HUES64 (cell line): ENCODE measurements at regions not wholly inside any gene's neighbourhood (a gene's known extent, or its start where the extent isn't known, plus 50 kb on each side); places are given as distances from the start of the nearest gene placed in this dataset.
"Not testable (repeated sequence)": the region's sequence is repeated elsewhere in the genome, so short reads cannot be mapped to it uniquely, and the experiment has no call there.

Source experiments
- H3K27ac ChIP-seq: 2 replicates; pipeline ENCODE4 v1.7.0; 2013; ENCODE audit warnings: low read depth, low read length, inconsistent platforms
- H3K27me3 ChIP-seq: 2 replicates; pipeline ENCODE4 v1.6.1; 2013; ENCODE audit warnings: mild to moderate bottlenecking, low read length; ENCODE audit not compliant: insufficient read depth
- H3K36me3 ChIP-seq: 2 replicates; pipeline ENCODE4 v1.6.1; 2013; ENCODE audit warnings: mild to moderate bottlenecking, low read length; ENCODE audit not compliant: insufficient read depth
- H3K4me1 ChIP-seq: 2 replicates; pipeline ENCODE4 v1.6.1; 2013; ENCODE audit warnings: mild to moderate bottlenecking, low read length, moderate library complexity; ENCODE audit not compliant: insufficient read depth
- H3K4me3 ChIP-seq: 2 replicates; pipeline ENCODE4 v1.5.1; 2013; ENCODE audit warnings: mild to moderate bottlenecking, low read length, moderate library complexity
- H3K9ac ChIP-seq: 2 replicates; pipeline ENCODE4 v1.6.1; 2013; ENCODE audit warnings: mild to moderate bottlenecking, low read depth, low read length
- H3K9me3 ChIP-seq: 2 replicates; pipeline ENCODE4 v1.6.1; 2013; ENCODE audit warnings: low read depth, low read length; ENCODE audit not compliant: insufficient read depth
- WGBS: fragments of 150-250, 120-280 bp; methylation state at CpG from one replicate; pipeline ENCODE4 v1.1.7; 2013; ENCODE audit warnings: missing lambda C conversion rate; 5-methylcytosine and 5-hydroxymethylcytosine counted together

DNA sequence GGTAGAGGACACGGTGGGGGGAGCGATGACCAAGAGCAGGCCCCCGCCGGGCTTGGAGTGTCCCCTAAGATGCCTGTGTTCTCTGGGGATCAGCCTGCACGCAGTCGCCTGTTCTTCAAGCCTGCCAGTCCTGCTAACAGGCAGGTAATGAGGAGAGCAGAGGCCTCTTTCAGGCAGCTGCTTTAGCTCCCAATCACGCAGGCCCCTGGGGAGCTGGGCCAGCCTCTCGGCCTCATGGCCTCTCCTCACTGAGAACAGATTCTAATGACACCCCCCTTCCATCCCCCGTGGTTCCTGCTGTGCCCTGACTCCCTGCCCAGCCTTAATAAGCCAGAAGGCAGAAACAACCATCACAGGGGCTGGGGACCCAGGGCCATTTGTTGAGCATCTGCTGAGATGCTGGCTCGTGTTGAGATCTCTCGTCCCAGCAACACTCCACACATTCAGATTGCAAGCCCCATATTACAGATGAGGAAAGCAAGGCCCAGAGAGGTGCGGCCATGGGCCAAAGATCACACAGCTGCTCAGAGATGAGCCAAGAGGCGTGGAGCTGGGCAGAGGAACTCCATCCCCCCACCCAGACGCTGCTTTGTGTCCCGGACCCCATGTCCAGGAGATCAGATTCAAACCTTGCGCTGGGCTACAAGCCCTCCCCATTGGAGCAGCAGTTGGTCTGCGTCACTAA is 71.6 kb upstream of the CASZ1 start:
- peaks cover 50% of the 10 kb centered on the region for H3K27me3 ChIP-seq
- H3K27ac ChIP-seq, result no peak overlapping the region
- H3K9me3 ChIP-seq, result no peaks in the 10 kb centered on the region
- WGBS, result 74% methylated on average over 17 of the region's 17 CpGs
- no peak overlapping the region for H3K9ac ChIP-seq
- no peaks in the 10 kb centered on the region for H3K36me3 ChIP-seq
- H3K4me1 ChIP-seq, result peaks cover 8% of the 10 kb centered on the region; the same call in 1 of the 2 replicates
- no peak overlapping the region for H3K4me3 ChIP-seq

DNA sequence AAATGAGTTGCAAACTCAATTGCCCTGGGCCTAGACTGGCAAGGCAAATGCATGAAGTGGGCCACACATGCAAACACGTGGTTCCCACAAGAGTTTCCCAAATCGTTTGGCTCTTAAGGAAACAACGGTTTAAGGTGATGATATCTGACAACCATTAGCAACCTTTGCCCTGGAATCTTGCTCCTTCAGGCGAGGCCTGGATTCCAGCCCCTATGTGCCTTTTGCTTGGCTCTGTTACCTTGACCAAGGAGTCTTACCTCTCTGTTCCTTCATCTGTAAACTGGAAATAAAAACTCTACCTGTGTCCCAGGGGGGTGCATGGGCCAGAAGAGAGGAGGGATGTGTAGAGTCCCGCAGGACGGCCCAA is 72.1 kb upstream of the CASZ1 start:
- peaks cover 8% of the 10 kb centered on the region; the same call in 1 of the 2 replicates for H3K4me1 ChIP-seq
- H3K9ac ChIP-seq, result no peak overlapping the region
- peaks cover 50% of the 10 kb centered on the region for H3K27me3 ChIP-seq
- 86% methylated on average over 6 of the region's 6 CpGs for WGBS
- H3K36me3 ChIP-seq, result no peaks in the 10 kb centered on the region
- no peak overlapping the region for H3K27ac ChIP-seq
- H3K9me3 ChIP-seq, result no peaks in the 10 kb centered on the region
- H3K4me3 ChIP-seq, result no peak overlapping the region

DNA sequence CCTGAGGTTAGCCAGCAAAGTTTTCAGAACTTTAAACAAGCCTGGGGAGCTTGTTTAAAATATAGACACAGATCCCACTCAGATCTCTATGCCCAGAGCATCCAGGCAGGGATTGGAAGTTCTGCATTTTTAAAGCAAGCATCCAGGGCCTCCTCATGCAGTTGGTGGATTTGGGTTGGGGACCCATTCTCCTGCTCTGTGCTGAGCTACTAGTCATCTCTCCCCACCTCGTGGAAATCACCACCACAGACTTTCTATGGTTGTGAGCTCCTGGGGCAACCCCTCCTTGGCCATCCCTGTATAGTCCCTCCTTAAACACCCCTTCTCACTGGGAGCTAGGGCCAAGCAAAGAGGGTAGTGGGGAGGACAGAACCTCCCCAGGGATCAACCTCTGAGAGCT is 73.5 kb upstream of the CASZ1 start:
- Histone ChIP-seq H3K36me3 (no peaks in the 10 kb centered on the region), H3K9ac (no peak overlapping the region), H3K4me3 (no peak overlapping the region), H3K9me3 (no peaks in the 10 kb centered on the region), H3K27me3 (peaks cover 38% of the 10 kb centered on the region), H3K27ac (no peak overlapping the region), H3K4me1 (peaks cover 8% of the 10 kb centered on the region; the same call in 1 of the 2 replicates)
- WGBS, result 63% methylated on average over 1 of the region's 1 CpG

DNA sequence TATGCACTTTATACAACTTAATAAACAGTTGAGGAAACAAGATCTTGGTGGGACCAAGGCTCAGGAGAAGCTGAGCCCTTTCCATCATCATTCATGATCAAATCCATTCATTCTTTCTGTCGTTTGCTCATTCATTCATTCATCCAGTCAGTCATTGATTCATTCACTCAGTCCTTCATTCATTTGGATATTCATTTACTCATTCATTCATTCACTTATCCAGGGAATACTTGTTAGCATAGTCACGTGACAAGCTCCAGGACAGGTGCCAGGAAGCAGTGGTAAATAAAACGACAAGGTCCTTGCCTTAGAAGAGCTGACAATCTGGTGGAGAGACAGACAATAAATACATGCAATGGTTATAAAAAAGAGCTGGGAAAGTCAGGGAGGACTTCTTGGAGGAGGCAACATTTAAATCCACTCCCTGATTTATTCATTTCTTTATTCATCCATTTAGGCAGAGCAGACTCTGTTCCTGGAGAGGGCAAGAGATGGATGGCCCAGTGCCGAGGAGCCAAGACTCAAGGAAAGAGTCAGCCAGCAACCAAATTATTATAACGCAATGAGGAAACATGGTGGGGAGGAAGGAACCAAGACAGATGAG is 74.1 kb upstream of the CASZ1 start:
- H3K9me3 ChIP-seq, result no peaks in the 10 kb centered on the region
- no peak overlapping the region for H3K4me3 ChIP-seq
- H3K27me3 ChIP-seq, result peaks cover 31% of the 10 kb centered on the region
- no peaks in the 10 kb centered on the region for H3K36me3 ChIP-seq
- WGBS, result 85% methylated on average over 5 of the region's 5 CpGs
- H3K9ac ChIP-seq, result no peak overlapping the region
- peaks cover 7% of the 10 kb centered on the region; the same call in 1 of the 2 replicates for H3K4me1 ChIP-seq
- no peak overlapping the region for H3K27ac ChIP-seq

DNA sequence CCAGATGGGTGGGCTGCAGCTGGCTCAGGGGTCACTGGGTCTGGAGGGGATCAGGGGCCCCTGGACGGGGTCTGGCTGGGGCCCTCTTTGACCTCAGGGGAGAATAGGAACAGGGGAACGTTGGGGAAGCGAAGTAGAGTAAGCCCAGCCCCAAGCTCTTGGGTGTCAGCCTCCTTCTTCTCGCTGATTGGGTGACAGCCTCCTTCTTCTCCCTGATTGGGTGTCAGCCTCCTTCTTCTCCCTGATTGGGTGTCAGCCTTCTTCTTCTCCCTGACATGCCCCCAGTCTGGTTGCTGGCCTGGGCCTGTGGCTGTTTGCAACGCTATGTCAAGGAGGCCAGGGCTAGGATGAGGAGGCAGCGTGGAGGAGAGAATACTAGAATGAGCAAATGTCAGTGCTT is 76.7 kb upstream of the CASZ1 start:
- Histone ChIP-seq H3K9me3 (no peaks in the 10 kb centered on the region), H3K27me3 (peaks cover 10% of the 10 kb centered on the region), H3K4me3 (no peak overlapping the region), H3K9ac (no peak overlapping the region), H3K36me3 (no peaks in the 10 kb centered on the region), H3K4me1 (no peaks in the 10 kb centered on the region), H3K27ac (no peak overlapping the region)
- WGBS, result 76% methylated on average over 6 of the region's 6 CpGs

DNA sequence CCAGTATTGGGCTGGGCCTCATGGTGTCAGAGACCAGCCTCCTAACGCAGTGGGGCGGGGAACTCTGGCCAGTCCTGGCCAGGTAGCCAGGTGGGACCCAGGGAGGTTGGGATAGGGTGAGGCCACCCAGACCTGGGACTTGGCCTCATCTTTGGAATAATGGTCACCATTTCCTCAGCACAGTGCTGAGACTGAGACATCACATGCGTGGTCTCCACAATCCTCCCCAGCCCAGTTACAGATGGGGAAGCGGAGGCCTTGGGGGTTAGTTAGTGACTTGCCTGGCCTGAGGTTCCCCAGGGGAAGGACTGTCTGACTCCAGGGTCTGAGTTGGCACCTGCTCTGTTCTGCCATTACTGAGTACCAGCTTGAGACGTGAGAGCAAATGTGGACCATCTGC is 77.9 kb upstream of the CASZ1 start:
- no peaks in the 10 kb centered on the region for H3K36me3 ChIP-seq
- peaks cover 5% of the 10 kb centered on the region; the same call in 1 of the 2 replicates for H3K27me3 ChIP-seq
- 93% methylated on average over 5 of the region's 5 CpGs for WGBS
- H3K9ac ChIP-seq, result no peak overlapping the region
- H3K4me1 ChIP-seq, result no peaks in the 10 kb centered on the region
- H3K4me3 ChIP-seq, result no peak overlapping the region
- no peak overlapping the region for H3K27ac ChIP-seq
- no peaks in the 10 kb centered on the region for H3K9me3 ChIP-seq

DNA sequence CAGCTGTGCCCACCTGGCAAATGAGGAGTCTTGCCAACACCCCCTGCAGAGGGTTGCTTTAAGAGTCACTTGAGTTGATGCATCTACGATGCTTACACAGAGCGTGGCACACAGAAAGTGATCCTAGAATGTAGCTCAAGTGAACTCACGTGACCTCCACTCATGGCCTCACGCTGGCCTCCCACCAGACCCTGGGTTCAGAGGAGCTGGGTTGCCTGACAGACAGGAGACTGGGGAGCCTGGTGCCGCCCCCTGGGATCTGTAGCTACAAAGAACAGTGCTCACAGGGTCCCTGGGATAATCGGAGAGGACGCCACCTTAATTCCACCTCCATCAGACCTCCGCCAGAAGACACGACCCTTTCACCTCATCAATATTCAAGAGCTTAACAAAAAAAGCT is 81.4 kb upstream of the CASZ1 start:
- no peak overlapping the region for H3K9ac ChIP-seq
- H3K4me3 ChIP-seq, result no peak overlapping the region
- H3K4me1 ChIP-seq, result no peaks in the 10 kb centered on the region
- 95% methylated on average over 7 of the region's 9 CpGs for WGBS
- H3K36me3 ChIP-seq, result no peaks in the 10 kb centered on the region
- H3K27me3 ChIP-seq, result no peaks in the 10 kb centered on the region
- H3K9me3 ChIP-seq, result no peaks in the 10 kb centered on the region
- no peak overlapping the region for H3K27ac ChIP-seq

DNA sequence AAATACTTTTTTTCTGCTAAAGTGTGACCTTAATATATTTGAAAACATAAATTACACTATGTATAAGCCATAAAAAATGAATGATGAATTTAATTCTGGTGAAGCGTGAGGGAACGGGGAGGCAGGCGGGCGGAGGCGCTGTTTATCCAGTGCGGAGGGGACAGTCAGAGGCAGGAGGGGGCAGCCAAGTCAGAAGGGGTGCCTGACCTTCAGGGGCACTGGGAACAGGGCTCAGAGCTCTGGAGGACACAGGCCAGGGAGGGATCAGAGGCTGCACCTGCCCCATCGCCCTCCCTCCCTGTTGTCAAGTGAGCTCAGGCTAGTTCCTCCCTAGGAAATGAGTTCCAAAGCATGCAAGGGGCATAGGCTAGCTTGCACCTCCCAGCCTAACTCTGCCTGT is 82.0 kb upstream of the CASZ1 start:
- 88% methylated on average over 7 of the region's 7 CpGs for WGBS
- H3K9me3 ChIP-seq, result no peaks in the 10 kb centered on the region
- H3K4me1 ChIP-seq, result no peaks in the 10 kb centered on the region
- H3K9ac ChIP-seq, result no peak overlapping the region
- no peaks in the 10 kb centered on the region for H3K36me3 ChIP-seq
- H3K27me3 ChIP-seq, result no peaks in the 10 kb centered on the region
- no peak overlapping the region for H3K4me3 ChIP-seq
- no peak overlapping the region for H3K27ac ChIP-seq

DNA sequence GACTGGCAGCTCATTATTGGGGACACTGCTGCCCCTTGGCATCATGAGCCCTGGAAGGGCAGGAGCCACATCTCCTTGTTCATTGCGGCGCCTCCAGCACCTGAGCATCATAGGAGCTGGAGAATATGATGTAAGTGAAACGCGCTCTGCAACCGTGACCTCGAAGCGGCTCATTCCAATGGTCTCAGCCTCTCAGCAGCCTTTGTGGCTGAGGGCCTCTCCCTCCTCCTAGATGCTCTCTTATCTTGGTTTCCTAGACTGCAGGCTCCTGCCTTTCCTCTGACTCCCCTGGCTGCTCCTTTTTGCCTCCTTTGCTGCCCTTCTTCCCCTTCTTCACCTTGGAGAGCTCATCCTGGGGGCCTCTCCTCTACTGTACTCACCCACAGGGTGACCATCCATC is 83.6 kb upstream of the CASZ1 start:
- Histone ChIP-seq H3K4me1 (no peaks in the 10 kb centered on the region), H3K27me3 (no peaks in the 10 kb centered on the region), H3K9ac (no peak overlapping the region), H3K36me3 (no peaks in the 10 kb centered on the region), H3K4me3 (no peak overlapping the region), H3K9me3 (no peaks in the 10 kb centered on the region), H3K27ac (no peak overlapping the region)
- WGBS, result 91% methylated on average over 7 of the region's 7 CpGs

DNA sequence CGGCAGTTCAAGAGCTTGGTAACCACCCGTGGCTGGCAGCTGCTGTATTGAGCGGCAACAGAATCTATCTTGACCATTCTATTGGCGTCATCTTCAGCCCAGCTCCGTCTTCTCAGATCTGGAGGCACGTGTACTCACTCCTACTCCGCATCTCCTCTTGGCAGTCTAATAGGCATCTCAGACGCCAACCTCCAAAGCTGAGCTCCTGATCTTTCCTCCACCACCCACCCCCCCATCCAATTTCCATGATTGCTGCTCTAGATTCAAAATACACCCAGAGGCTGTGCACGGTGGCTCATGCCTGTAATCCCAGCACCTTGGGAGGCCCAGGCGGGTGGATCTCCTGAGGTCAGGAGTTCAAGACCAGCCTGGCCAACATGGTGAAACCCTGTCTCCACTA is 84.6 kb upstream of the CASZ1 start:
- 94% methylated on average over 10 of the region's 10 CpGs for WGBS
- Histone ChIP-seq H3K27ac (no peak overlapping the region), H3K9ac (no peak overlapping the region), H3K36me3 (no peaks in the 10 kb centered on the region), H3K27me3 (no peaks in the 10 kb centered on the region), H3K9me3 (no peaks in the 10 kb centered on the region), H3K4me1 (no peaks in the 10 kb centered on the region), H3K4me3 (no peak overlapping the region)

DNA sequence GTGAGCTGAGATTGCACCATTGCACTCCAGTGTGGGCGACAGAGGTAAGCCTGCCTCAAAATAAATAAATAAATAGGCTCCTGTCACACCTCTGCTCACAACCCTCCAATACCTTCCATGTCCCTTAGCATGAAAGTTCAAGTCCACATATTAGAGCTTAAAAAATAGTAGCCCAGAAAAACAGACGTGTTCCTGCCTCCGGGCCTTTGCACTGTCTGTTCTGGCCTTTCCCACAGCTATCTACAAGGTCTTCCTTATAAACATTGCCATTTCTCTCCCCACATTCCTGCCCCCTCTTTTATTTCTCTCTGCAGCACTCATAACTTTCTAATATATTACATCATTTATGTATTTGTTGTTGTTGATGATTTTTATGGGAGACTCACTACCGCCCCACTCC is 85.6 kb upstream of the CASZ1 start:
- Histone ChIP-seq H3K4me1 (no peaks in the 10 kb centered on the region), H3K27ac (no peak overlapping the region), H3K27me3 (no peaks in the 10 kb centered on the region), H3K4me3 (no peak overlapping the region), H3K9me3 (no peaks in the 10 kb centered on the region), H3K9ac (no peak overlapping the region), H3K36me3 (no peaks in the 10 kb centered on the region)
- WGBS, result 96% methylated on average over 3 of the region's 4 CpGs

DNA sequence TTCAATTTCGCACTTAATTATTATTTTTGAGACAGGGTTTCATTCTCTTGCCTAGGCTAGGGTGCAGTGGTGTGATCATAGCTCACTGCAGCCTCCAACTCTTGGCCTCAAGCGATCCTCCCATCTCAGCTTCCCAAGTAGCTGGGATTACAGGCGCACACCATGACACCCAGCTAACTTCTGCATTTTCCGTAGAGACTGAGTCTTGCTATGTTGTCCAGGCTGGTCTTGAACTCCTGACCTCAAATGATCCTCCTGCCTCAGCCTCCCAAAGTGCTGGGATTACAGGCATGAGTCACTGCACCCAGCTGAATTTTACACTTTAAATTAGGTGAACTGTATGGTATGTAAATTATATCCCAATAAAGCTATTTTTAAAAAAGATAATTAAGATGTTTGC is 90.6 kb upstream of the CASZ1 start:
- H3K4me3 ChIP-seq, H3K9ac ChIP-seq, H3K27ac ChIP-seq, H3K36me3 ChIP-seq, H3K9me3 ChIP-seq: not testable (repeated sequence)
- H3K27me3 ChIP-seq, result peaks cover 37% of the 10 kb centered on the region
- H3K4me1 ChIP-seq, result peaks cover 17% of the 10 kb centered on the region
- WGBS, result 95% methylated on average over 4 of the region's 4 CpGs
